ENCODE measurements at regions not wholly inside any gene's neighbourhood (a gene's known extent, or its start where the extent isn't known, plus 50 kb on each side); places are given as distances from the start of the nearest gene placed in this dataset.

- no peak overlapping the region for H3K27ac ChIP-seq (ENCODE audit: low read depth, low read length)
- H3K4me3 ChIP-seq (ENCODE audit: low read length), result no peak overlapping the region
- no peaks in the 10 kb centered on the region for H3K79me2 ChIP-seq (ENCODE audit: control insufficient read depth, low read length)
- peaks cover 7% of the 10 kb centered on the region; the same call in 1 of the 2 replicates for H3K9me3 ChIP-seq (ENCODE audit: control insufficient read depth, insufficient read depth, low read length)
- no peaks in the 10 kb centered on the region for H3K36me3 ChIP-seq (ENCODE audit: control insufficient read depth, low read length)
- H3K9me2 ChIP-seq (replicated peaks; ENCODE audit: control insufficient read depth, low read length), result no peaks in the 10 kb centered on the region
- H3F3A ChIP-seq (ENCODE audit: control insufficient read depth, insufficient read depth), result no peaks in the 10 kb centered on the region
- no peaks in the 10 kb centered on the region for H3K4me1 ChIP-seq (ENCODE audit: control insufficient read depth, low read length)
- H4K20me1 ChIP-seq (ENCODE audit: control insufficient read depth, insufficient read depth, low read depth, low read length), result no peaks in the 10 kb centered on the region
- TF ChIP-seq, protein P1, sequence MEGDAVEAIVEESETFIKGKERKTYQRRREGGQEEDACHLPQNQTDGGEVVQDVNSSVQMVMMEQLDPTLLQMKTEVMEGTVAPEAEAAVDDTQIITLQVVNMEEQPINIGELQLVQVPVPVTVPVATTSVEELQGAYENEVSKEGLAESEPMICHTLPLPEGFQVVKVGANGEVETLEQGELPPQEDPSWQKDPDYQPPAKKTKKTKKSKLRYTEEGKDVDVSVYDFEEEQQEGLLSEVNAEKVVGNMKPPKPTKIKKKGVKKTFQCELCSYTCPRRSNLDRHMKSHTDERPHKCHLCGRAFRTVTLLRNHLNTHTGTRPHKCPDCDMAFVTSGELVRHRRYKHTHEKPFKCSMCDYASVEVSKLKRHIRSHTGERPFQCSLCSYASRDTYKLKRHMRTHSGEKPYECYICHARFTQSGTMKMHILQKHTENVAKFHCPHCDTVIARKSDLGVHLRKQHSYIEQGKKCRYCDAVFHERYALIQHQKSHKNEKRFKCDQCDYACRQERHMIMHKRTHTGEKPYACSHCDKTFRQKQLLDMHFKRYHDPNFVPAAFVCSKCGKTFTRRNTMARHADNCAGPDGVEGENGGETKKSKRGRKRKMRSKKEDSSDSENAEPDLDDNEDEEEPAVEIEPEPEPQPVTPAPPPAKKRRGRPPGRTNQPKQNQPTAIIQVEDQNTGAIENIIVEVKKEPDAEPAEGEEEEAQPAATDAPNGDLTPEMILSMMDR (IDR thresholded peaks at IDR 0.05; ENCODE audit: low read depth, low read length, poor library complexity, severe bottlenecking), result no peak
- no peak for TF ChIP-seq EZH2phosphoT487 (IDR thresholded peaks at IDR 0.05; ENCODE audit: borderline replicate concordance, low read length)
- no peak overlapping the region for H3K4me2 ChIP-seq (ENCODE audit: low read length)
- no peaks in the 10 kb centered on the region for H3K27me3 ChIP-seq (ENCODE audit: control insufficient read depth, low read length)
These were observed 713.9 kb upstream of the GBE1 start for GRCh38 chr3:82475306-82475705.

DNA sequence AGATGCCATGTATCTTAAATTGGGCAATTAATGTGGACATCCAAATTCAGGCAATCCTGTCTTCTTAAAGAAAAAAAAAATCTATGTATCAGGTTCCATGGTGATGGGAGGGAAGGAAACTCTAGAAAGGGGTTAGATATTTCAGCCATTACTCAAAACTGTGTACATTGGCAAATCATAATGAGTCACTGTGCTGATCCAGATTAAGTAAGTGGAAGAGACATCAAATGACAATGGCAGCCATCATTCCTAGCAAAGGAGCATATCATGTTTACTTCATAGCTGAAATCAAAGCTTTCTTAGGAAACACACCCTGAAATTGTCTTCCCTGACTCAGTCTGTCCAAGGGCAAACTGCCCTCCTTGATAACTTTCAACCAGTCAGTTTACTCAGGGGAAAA is 713.3 kb upstream of the GBE1 start:
- H3K9me3 ChIP-seq (ENCODE audit: control insufficient read depth, insufficient read depth, low read length), result peaks cover 7% of the 10 kb centered on the region; the same call in 1 of the 2 replicates
- H4K20me1 ChIP-seq (ENCODE audit: control insufficient read depth, insufficient read depth, low read depth, low read length), result no peaks in the 10 kb centered on the region
- no peaks in the 10 kb centered on the region for H3K4me1 ChIP-seq (ENCODE audit: control insufficient read depth, low read length)
- no peaks in the 10 kb centered on the region for H3F3A ChIP-seq (ENCODE audit: control insufficient read depth, insufficient read depth)
- H3K4me3 ChIP-seq (ENCODE audit: low read length), result no peak overlapping the region
- no peaks in the 10 kb centered on the region for H3K9me2 ChIP-seq (replicated peaks; ENCODE audit: control insufficient read depth, low read length)
- H3K36me3 ChIP-seq (ENCODE audit: control insufficient read depth, low read length), result no peaks in the 10 kb centered on the region
- no peak overlapping the region for H3K4me2 ChIP-seq (ENCODE audit: low read length)
- no peak for TF ChIP-seq EZH2phosphoT487 (IDR thresholded peaks at IDR 0.05; ENCODE audit: borderline replicate concordance, low read length)
- TF ChIP-seq, protein P1 (IDR thresholded peaks at IDR 0.05; ENCODE audit: low read depth, low read length, poor library complexity, severe bottlenecking), result no peak
- H3K27ac ChIP-seq (ENCODE audit: low read depth, low read length), result no peak overlapping the region
- H3K27me3 ChIP-seq (ENCODE audit: control insufficient read depth, low read length), result no peaks in the 10 kb centered on the region
- H3K79me2 ChIP-seq (ENCODE audit: control insufficient read depth, low read length), result no peaks in the 10 kb centered on the region

- H3K9me3 ChIP-seq (ENCODE audit: control insufficient read depth, insufficient read depth, low read length), result peaks cover 7% of the 10 kb centered on the region; the same call in 1 of the 2 replicates
- TF ChIP-seq, protein P1 (IDR thresholded peaks at IDR 0.05; ENCODE audit: low read depth, low read length, poor library complexity, severe bottlenecking), result no peak
- no peak for TF ChIP-seq EZH2phosphoT487 (IDR thresholded peaks at IDR 0.05; ENCODE audit: borderline replicate concordance, low read length)
- H3K36me3 ChIP-seq (ENCODE audit: control insufficient read depth, low read length), result no peaks in the 10 kb centered on the region
- H3K27me3 ChIP-seq (ENCODE audit: control insufficient read depth, low read length), result no peaks in the 10 kb centered on the region
- H3K4me3 ChIP-seq (ENCODE audit: low read length), result no peak overlapping the region
- H3K4me1 ChIP-seq (ENCODE audit: control insufficient read depth, low read length), result no peaks in the 10 kb centered on the region
- no peaks in the 10 kb centered on the region for H3K9me2 ChIP-seq (replicated peaks; ENCODE audit: control insufficient read depth, low read length)
- H3F3A ChIP-seq (ENCODE audit: control insufficient read depth, insufficient read depth), result no peaks in the 10 kb centered on the region
- H4K20me1 ChIP-seq (ENCODE audit: control insufficient read depth, insufficient read depth, low read depth, low read length), result no peaks in the 10 kb centered on the region
- H3K79me2 ChIP-seq (ENCODE audit: control insufficient read depth, low read length), result no peaks in the 10 kb centered on the region
- no peak overlapping the region for H3K4me2 ChIP-seq (ENCODE audit: low read length)
- no peak overlapping the region for H3K27ac ChIP-seq (ENCODE audit: low read depth, low read length)
These were observed 712.6 kb upstream of the GBE1 start for GRCh38 chr3:82473864-82474541.
